Lower lobe of right lung (tissue), 2 donors: ENCODE measurements at regions not wholly inside any gene's neighbourhood (a gene's known extent, or its start where the extent isn't known, plus 50 kb on each side); places are given as distances from the start of the nearest gene placed in this dataset.

ENCODE experiments used
- ATAC-seq, 2 donors: fragments of 200-7000 bp; cut with Tn5 transposase; one replicate each; pipeline ENCODE4 v1.9.1; 2020 to 2022; ENCODE audit warnings: mild to moderate bottlenecking in 2 of 2, moderate library complexity in 2 of 2
- DNase-seq: peaks from one replicate; pipeline ENCODE4 v3.0.0-alpha.2; 2020
- H3K27ac ChIP-seq: fragments of 200-600 bp; one replicate; pipeline ENCODE4 v1.8.0; 2022
- H3K27me3 ChIP-seq: fragments of 200-600 bp; one replicate; pipeline ENCODE4 v1.8.0; 2022; ENCODE audit warnings: low read depth
- H3K36me3 ChIP-seq: fragments of 200-600 bp; one replicate; pipeline ENCODE4 v1.8.0; 2022; ENCODE audit warnings: mild to moderate bottlenecking
- H3K4me1 ChIP-seq: fragments of 200-600 bp; one replicate; pipeline ENCODE4 v1.8.0; 2022
- H3K4me3 ChIP-seq: fragments of 200-600 bp; one replicate; pipeline ENCODE4 v1.8.0; 2022; ENCODE audit warnings: mild to moderate bottlenecking
- H3K9me3 ChIP-seq: fragments of 200-600 bp; one replicate; pipeline ENCODE4 v1.8.0; 2022
- intact Hi-C: fragments of 100-400 bp; cut with DNase I; formaldehyde crosslinking; loops from one replicate; pipeline ENCODE4 v1.11.0; 2022
- TF ChIP-seq, protein P1 (sequence below): fragments of 200-600 bp; IDR thresholded peaks from one replicate; pipeline ENCODE4 v1.8.0; 2022; ENCODE audit warnings: antibody characterized with exemption, mild to moderate bottlenecking
- donor health status: DM: no; HTN: yes; CAD: no; lungs with severe emphysema.

DNA sequence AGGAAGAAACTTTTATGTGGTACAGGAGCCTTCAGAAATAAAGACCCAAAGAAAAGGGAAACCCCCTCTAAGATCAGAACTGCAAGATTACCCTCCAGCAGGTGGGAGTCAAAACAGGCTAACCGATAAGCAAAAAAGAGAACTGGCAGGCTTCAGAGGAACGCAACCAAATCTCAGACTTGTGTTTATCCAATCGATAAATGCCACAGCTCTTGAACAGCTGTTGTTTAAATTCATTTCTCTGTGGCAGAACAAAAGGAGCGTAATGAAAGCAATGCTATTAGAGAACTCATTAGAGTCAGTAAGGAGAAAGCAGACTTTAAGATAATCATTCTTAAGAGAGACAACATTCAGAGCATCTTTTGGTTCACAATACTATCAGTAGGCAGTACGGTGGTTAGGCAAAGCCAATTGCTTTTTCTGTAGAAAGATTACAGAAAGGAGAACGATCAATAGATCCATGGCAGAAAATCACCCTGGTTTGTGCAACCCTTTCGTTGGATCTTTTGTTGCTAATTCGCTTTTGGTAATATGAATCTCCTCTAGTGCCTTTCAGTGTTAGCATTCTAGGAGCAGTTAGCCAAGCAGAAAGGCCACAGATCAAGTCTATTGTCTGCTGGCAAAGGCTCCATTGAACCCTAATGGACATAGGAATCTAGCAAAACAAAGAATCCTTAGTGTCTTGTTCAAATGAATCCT lies 476.4 kb upstream of the CHST9 start:
- TF ChIP-seq, protein P1, sequence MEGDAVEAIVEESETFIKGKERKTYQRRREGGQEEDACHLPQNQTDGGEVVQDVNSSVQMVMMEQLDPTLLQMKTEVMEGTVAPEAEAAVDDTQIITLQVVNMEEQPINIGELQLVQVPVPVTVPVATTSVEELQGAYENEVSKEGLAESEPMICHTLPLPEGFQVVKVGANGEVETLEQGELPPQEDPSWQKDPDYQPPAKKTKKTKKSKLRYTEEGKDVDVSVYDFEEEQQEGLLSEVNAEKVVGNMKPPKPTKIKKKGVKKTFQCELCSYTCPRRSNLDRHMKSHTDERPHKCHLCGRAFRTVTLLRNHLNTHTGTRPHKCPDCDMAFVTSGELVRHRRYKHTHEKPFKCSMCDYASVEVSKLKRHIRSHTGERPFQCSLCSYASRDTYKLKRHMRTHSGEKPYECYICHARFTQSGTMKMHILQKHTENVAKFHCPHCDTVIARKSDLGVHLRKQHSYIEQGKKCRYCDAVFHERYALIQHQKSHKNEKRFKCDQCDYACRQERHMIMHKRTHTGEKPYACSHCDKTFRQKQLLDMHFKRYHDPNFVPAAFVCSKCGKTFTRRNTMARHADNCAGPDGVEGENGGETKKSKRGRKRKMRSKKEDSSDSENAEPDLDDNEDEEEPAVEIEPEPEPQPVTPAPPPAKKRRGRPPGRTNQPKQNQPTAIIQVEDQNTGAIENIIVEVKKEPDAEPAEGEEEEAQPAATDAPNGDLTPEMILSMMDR, result no peak
- ATAC-seq, result no peak
- intact Hi-C loops, result no loop called here

DNA sequence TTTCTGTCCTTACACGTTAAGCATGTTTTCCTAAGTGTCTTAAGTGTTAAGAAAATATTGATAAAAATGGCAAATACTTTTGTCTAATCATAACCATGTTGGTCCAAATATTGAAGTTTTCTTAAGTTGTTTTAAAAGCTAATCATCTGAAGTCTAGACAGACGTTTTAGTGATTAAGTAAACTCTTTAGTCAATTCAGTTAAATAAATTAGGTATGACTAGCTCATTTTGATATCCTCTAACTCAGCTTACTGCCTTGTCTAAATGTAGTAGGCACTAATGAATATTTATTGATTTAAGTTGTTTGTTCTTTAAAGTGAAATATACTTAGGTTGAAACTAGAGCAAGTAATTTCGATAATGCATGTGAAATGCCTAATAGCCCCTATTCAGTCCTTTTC lies 471.8 kb upstream of the CHST9 start:
- peak in 1 of 2 donors; percentile 69 for ATAC-seq

More for the DNA sequence above, 476.4 kb upstream of the CHST9 start:
- H3K27me3 ChIP-seq, result no peaks in the 10 kb centered on the region
- H3K36me3 ChIP-seq, result no peaks in the 10 kb centered on the region
- no peak overlapping the region for H3K4me3 ChIP-seq
- no peaks in the 10 kb centered on the region for H3K4me1 ChIP-seq
- DNase-seq, result no peak
- H3K9me3 ChIP-seq, result no peaks in the 10 kb centered on the region
- H3K27ac ChIP-seq, result no peak overlapping the region

GRCh38 chr18:27656167-27656778 lies 471.2 kb upstream of the CHST9 start:
- Histone ChIP-seq H3K4me3 (no peak overlapping the region), H3K9me3 (no peaks in the 10 kb centered on the region), H3K27me3 (no peaks in the 10 kb centered on the region), H3K4me1 (no peaks in the 10 kb centered on the region), H3K36me3 (no peaks in the 10 kb centered on the region), H3K27ac (no peak overlapping the region)
- intact Hi-C loops, result no loop called here
- DNase-seq (no peak), ATAC-seq (peak; percentile 75 to 94)
- TF ChIP-seq, protein P1, result no peak

More for the DNA sequence above, 471.8 kb upstream of the CHST9 start:
- H3K27ac ChIP-seq, result no peak overlapping the region
- H3K27me3 ChIP-seq, result no peaks in the 10 kb centered on the region
- no peaks in the 10 kb centered on the region for H3K9me3 ChIP-seq
- TF ChIP-seq, protein P1, result no peak
- intact Hi-C loops, result no loop called here
- H3K4me3 ChIP-seq, result no peak overlapping the region
- DNase-seq, result no peak
- no peaks in the 10 kb centered on the region for H3K36me3 ChIP-seq
- no peaks in the 10 kb centered on the region for H3K4me1 ChIP-seq

DNA sequence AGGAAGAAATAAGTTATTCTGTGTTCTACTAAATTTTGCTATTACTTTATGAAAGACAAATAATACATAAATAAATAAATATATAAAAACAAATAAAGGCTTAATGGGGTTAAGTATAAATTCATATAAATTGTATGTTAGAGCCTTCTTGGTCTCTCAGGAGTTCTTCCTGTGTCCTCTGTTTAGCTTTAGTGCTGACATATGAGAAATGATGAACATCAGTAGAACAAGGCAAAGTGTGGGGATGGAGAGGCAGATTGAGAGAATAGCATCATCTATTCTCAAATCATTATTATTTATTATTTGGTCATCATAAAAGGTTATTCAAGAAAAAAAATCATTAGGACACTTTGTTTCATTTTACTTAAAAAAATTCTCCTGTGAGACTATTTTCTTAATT lies 468.1 kb upstream of the CHST9 start:
- H3K4me1 ChIP-seq, result no peaks in the 10 kb centered on the region
- no peaks in the 10 kb centered on the region for H3K36me3 ChIP-seq
- ATAC-seq (no peak), DNase-seq (no peak)
- H3K27ac ChIP-seq, result no peak overlapping the region
- no peaks in the 10 kb centered on the region for H3K9me3 ChIP-seq
- TF ChIP-seq, protein P1, result no peak
- no peak overlapping the region for H3K4me3 ChIP-seq
- intact Hi-C loops, result no loop called here
- no peaks in the 10 kb centered on the region for H3K27me3 ChIP-seq

- no peaks in the 10 kb centered on the region for H3K27me3 ChIP-seq
- peak; percentile 51 to 63 for ATAC-seq
- intact Hi-C loops, result no loop called here
- no peaks in the 10 kb centered on the region for H3K9me3 ChIP-seq
- H3K36me3 ChIP-seq, result no peaks in the 10 kb centered on the region
- H3K4me1 ChIP-seq, result no peaks in the 10 kb centered on the region
- no peak overlapping the region for H3K27ac ChIP-seq
- no peak for DNase-seq
- no peak overlapping the region for H3K4me3 ChIP-seq
- TF ChIP-seq, protein P1, result no peak
Measured at GRCh38 chr18:27652480-27653121, 467.5 kb upstream of the CHST9 start.
